Kidney (tissue), 13 donors: ENCODE measurements at regions not wholly inside any gene's neighbourhood (a gene's known extent, or its start where the extent isn't known, plus 50 kb on each side); places are given as distances from the start of the nearest gene placed in this dataset.

ENCODE experiments used
- DNase-seq, 5 donors: peaks; one replicate each; pipeline ENCODE4 v3.0.0-alpha.2; 2013 to 2020
- FAIRE-seq: peaks from 2 replicates; lab custom pipeline; 2012; peaks lifted over from hg19 to GRCh38; lab: Jason Lieb, UNC
- H3K27ac ChIP-seq, 2 donors: one replicate each; pipeline ENCODE4 v1.7.0; 2013; ENCODE audit warnings: low read depth in 2 of 2, low read length in 2 of 2, inconsistent platforms in 1 of 2
- H3K27me3 ChIP-seq: one replicate; pipeline ENCODE4 v1.7.1; 2013; ENCODE audit warnings: low read length, inconsistent platforms; ENCODE audit not compliant: control insufficient read depth, insufficient read depth
- H3K36me3 ChIP-seq, 3 donors: one replicate each; pipeline versions ENCODE4 v1.7.0 to v1.7.1; 2013; ENCODE audit warnings: low read length in 3 of 3, control low read depth in 1 of 3, inconsistent platforms in 1 of 3; ENCODE audit not compliant: insufficient read depth in 3 of 3, control insufficient read depth in 2 of 3
- H3K4me1 ChIP-seq, 3 donors: one replicate each; pipeline versions ENCODE4 v1.7.0 to v1.7.1; 2013; ENCODE audit warnings: low read length in 3 of 3, inconsistent platforms in 1 of 3, low read depth in 1 of 3; ENCODE audit not compliant: control insufficient read depth in 2 of 3, insufficient read depth in 2 of 3
- H3K4me3 ChIP-seq, 3 donors: one replicate each; pipeline versions ENCODE4 v1.7.0 to v1.8.1; 2013; ENCODE audit warnings: low read length in 3 of 3, control low read depth in 1 of 3, inconsistent platforms in 1 of 3
- H3K9ac ChIP-seq, 3 donors: one replicate each; pipeline versions ENCODE4 v1.7.0 to v1.7.1; 2013; ENCODE audit warnings: low read length in 3 of 3, control low read depth in 1 of 3, inconsistent platforms in 1 of 3
- H3K9me3 ChIP-seq, 3 donors: one replicate each; pipeline versions ENCODE4 v1.7.0 to v1.7.1; 2013; ENCODE audit warnings: low read length in 3 of 3, control low read depth in 1 of 3, inconsistent platforms in 1 of 3; ENCODE audit not compliant: control insufficient read depth in 2 of 3, insufficient read depth in 1 of 3
- CTCF ChIP-seq: IDR thresholded peaks from 3 replicates; pipeline ENCODE4 v1.5.1; 2012; ENCODE audit warnings: mild to moderate bottlenecking, moderate library complexity, borderline replicate concordance; ENCODE audit not compliant: insufficient read depth; ENCODE audit errors: extremely low read depth
- intact Hi-C: fragments of 100-400 bp; cut with DNase I; formaldehyde crosslinking; loops from one replicate; pipeline ENCODE4 v1.11.1; 2022
- donor health status: control.
- donor health status: control.
- donor health status: control.
- donor health status: control.
- donor health status: control.
- donor health status: DM: yes; HTN: yes; CAD: no.
- donor health status: Normal renal cell carcinoma (clear cell type).

- no peaks in the 10 kb centered on the region for H3K36me3 ChIP-seq
- no peak overlapping the region for H3K27ac ChIP-seq
- H3K27me3 ChIP-seq = no peaks in the 10 kb centered on the region
- intact Hi-C loops = no loop called here
- no peak for TF ChIP-seq CTCF
- H3K4me1 ChIP-seq = no peaks in the 10 kb centered on the region
- no peak for FAIRE-seq
- H3K4me3 ChIP-seq = no peak overlapping the region
- no peaks in the 10 kb centered on the region for H3K9me3 ChIP-seq
- H3K9ac ChIP-seq = no peak overlapping the region
- DNase-seq = no peak
These were observed 1191.4 kb downstream of the UQCRFS1 start for GRCh38 chr19:28021259-28022185.

- FAIRE-seq = no peak
- Histone ChIP-seq H3K36me3 (no peaks in the 10 kb centered on the region), H3K27ac (no peak overlapping the region), H3K9ac (no peak overlapping the region), H3K4me3 (no peak overlapping the region), H3K4me1 (no peaks in the 10 kb centered on the region), H3K9me3 (no peaks in the 10 kb centered on the region), H3K27me3 (no peaks in the 10 kb centered on the region)
- intact Hi-C loops = no loop called here
- DNase-seq = no peak
- no peak for TF ChIP-seq CTCF
These were observed 1192.2 kb downstream of the UQCRFS1 start for GRCh38 chr19:28020619-28021258.

GRCh38 chr19:28019901-28020300 lies 1193.0 kb downstream of the UQCRFS1 start:
- no peak for TF ChIP-seq CTCF
- FAIRE-seq (no peak), DNase-seq (no peak)
- Histone ChIP-seq H3K27ac (no peak overlapping the region), H3K9ac (no peak overlapping the region), H3K4me3 (no peak overlapping the region), H3K27me3 (no peaks in the 10 kb centered on the region), H3K36me3 (no peaks in the 10 kb centered on the region), H3K9me3 (no peaks in the 10 kb centered on the region), H3K4me1 (no peaks in the 10 kb centered on the region)
- intact Hi-C loops = no loop called here
